ENCODE measurements at regions not wholly inside any gene's neighbourhood (a gene's known extent, or its start where the extent isn't known, plus 50 kb on each side); places are given as distances from the start of the nearest gene placed in this dataset.
"Not testable (repeated sequence)": the region's sequence is repeated elsewhere in the genome, so short reads cannot be mapped to it uniquely, and the experiment has no call there.

DNA sequence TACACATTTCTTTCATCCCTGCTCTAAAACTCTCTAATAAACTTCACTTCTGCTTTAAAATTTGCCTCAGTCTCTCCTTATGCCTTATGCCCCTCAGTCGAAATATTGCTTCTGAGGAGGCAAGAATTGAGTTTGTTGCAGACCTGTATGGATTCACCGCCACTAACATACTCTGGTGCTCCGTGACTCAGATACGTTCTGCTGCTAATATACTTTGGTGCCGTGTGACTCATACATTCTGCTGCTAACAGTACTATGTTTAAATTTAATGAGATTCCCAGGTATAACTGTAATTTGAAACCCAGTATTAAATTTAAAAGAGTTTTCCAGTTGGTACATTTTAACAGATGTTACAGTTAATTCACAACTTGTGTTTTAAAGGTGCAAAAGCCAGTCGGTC, 82.0 kb upstream of the TGIF2LX start:
- TF ChIP-seq, protein P1, sequence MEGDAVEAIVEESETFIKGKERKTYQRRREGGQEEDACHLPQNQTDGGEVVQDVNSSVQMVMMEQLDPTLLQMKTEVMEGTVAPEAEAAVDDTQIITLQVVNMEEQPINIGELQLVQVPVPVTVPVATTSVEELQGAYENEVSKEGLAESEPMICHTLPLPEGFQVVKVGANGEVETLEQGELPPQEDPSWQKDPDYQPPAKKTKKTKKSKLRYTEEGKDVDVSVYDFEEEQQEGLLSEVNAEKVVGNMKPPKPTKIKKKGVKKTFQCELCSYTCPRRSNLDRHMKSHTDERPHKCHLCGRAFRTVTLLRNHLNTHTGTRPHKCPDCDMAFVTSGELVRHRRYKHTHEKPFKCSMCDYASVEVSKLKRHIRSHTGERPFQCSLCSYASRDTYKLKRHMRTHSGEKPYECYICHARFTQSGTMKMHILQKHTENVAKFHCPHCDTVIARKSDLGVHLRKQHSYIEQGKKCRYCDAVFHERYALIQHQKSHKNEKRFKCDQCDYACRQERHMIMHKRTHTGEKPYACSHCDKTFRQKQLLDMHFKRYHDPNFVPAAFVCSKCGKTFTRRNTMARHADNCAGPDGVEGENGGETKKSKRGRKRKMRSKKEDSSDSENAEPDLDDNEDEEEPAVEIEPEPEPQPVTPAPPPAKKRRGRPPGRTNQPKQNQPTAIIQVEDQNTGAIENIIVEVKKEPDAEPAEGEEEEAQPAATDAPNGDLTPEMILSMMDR (IDR thresholded peaks at IDR 0.05), result not testable (repeated sequence)
- not testable (repeated sequence) for TF ChIP-seq EP300, POLR2A (IDR thresholded peaks at IDR 0.05)

All from tibial nerve (tissue), 4 donors.